HG03097 (cell line): ENCODE measurements at regions not wholly inside any gene's neighbourhood (a gene's known extent, or its start where the extent isn't known, plus 50 kb on each side); places are given as distances from the start of the nearest gene placed in this dataset.
A peak's percentile ranks its signal among the peaks of the same experiment; 100 is the strongest.
"Not testable (repeated sequence)": the region's sequence is repeated elsewhere in the genome, so short reads cannot be mapped to it uniquely, and the experiment has no call there.

Experiments used
- ATAC-seq: cut with Tn5 transposase; IDR thresholded peaks from one replicate; pipeline ENCODE4 v1.9.1; 2021; ENCODE audit not compliant: unreplicated experiment, low FRiP score

DNA sequence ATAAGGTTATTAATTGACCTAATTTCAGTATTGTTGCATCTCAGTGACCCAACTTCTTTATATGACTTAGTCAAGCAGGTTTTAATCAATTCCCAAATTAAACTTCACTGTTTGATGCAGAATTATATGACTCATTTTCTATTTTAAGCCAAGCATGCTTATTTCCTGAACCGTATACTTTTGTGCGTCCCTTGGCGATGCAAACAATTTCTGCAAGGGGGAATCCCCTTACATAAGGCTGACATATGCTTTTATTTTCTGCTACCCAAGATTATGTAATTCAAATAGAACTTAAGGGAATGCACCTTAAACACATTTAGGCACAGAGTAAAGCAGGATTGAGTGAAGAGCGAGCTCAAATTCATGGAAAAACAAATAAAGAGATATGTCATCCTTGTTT, 303.9 kb downstream of the PDCD6IP start:
- ATAC-seq: no peak

- ATAC-seq: no peak
Measured at GRCh38 chr3:34106379-34106778, 307.9 kb downstream of the PDCD6IP start.

GRCh38 chr3:34106879-34107278, 308.4 kb downstream of the PDCD6IP start:
- no peak for ATAC-seq

DNA sequence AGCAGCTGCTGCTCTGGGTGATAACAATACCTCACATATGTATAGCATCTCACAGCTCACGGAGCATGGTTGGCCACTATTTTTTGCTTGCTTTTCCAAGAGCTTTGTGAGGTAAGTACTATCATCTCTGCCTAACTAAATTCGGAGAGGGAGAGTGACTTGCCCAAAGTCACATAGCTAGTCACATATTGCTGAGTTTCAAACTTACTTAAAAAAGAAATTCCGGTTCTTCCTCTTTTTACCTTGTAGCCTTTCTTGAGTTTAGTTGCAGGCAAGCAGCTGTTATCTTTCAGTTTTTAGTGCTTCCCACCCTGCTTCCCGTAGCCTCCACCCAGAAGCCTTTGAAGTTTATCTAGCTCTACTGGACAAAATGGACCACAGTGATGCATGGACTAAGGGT, 309.2 kb downstream of the PDCD6IP start:
- ATAC-seq: no peak

DNA sequence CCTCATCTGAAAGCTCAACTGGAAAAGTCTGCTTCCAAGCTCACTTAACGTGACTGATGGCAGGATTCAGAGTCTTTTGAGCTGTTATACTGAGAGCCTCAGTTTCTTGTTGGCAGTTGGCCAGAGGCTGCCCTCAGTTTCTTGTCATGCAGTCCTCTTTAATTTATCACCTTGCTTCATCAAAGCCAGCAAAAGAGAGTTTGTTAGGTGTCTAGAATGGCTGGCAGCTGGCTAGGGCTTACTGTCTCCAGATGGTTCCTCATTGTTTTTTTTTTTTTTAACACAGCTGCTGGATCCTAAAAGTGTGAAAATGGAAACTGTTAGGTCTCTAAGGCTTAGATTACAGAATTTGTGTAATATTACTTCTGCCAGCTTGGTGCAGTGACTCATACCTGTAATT, 310.6 kb downstream of the PDCD6IP start:
- no peak for ATAC-seq

DNA sequence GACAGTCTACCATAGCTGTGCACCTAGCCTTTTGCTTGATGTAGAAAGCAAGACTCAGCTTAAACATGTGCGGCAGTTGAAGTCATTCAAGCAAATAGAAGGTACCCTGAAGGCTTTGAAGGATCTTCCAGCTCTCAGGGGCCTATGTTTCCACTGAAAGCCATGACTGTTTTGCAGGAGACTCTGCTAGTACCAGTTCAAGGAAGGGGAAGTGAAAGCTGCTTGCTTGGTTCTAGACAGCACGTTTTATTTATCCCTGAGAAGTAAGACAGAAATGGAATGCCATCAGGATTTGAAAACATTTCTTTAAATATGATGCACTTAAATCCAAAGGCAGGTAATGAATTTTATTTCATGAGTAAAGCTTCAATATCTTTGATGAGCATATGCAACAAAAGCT, 311.4 kb downstream of the PDCD6IP start:
- no peak for ATAC-seq

DNA sequence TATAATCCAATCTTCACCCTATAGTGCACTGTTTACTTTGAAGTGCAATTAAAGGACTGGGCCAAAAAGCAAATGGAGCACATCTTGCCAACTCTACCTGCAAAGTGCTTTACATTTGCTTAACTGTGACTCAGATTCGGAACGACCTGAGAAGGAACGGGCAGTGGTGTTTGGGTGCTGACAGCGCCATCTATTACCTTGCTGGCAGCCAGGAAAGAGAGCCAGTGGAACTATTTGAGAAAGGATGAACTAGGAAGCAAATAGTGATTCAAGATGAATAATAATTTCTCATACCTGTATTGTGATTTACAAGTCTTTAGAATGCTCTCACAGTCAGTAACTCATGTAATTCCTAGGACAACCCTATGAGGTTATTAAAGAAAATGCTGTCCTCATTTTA, 312.9 kb downstream of the PDCD6IP start:
- no peak for ATAC-seq

- not testable (repeated sequence) for ATAC-seq
Measured at GRCh38 chr3:34112261-34112660, 313.8 kb downstream of the PDCD6IP start.

DNA sequence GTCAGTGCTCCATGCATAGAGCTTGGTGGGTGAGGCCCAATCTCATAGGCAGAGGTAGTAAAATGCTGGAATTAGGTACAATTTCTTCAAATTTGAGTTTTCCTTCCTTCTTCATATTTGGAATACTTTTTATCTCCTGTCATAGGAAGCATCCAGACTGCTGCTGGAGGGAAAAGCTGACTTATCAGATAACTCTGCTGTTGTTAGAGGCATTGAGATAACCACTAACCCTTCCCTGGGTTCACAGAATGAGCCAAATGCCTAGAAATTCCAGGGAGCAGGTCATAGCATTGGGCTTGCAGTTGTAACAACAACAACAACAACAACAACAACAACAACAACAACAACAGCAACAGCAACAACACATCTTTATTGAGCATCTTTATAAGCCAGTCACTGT, 332.7 kb downstream of the PDCD6IP start:
- ATAC-seq: no peak

GRCh38 chr3:34132069-34132692, 333.8 kb downstream of the PDCD6IP start:
- no peak for ATAC-seq

GRCh38 chr3:34139566-34139965, 341.1 kb downstream of the PDCD6IP start:
- no peak for ATAC-seq

- no peak for ATAC-seq
Measured at GRCh38 chr3:34140616-34141015, 342.2 kb downstream of the PDCD6IP start.

DNA sequence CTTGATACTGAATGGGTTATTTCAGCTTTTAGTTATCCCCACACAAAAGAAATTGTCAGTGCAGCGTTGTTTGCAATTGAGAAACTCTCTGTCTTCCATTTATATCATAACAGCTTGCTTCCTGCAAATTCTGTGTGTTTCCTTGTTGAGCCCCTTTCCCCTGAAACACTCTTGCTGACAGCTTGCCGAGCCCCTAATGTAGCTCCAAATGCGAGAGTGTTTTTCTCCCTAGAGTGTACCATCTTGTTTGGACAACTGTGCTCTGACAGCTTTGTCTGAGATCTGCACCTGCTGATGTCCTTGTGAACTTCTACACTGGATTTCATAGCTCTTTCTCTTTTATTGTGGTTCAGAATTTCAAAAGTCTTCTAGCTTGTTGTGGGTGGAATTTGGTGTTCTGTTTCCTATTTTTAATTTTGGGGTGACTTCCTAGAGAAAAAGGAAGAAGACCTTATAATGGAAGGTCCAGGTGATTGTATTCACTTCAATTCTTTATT, 343.5 kb downstream of the PDCD6IP start:
- no peak for ATAC-seq

DNA sequence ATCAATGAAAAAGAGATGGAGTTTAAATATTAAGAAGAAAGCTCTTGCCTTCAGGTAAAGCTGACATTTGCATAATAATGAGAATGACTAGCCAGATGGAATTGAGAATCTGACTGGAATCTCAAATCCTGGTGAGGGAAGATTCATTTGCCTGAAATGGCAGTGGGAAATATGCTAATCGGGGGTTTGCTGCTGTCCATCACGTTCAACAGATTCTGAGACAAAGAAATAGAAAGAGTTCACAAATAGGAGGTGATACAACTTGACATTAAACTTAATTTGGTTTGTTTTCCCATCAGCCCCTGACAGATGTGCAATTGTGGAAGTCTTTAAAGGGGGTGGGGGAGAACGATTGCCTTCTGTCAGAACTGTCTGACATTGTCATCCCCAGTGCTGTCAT, 347.4 kb downstream of the PDCD6IP start:
- no peak for ATAC-seq

GRCh38 chr3:34146596-34146995, 348.2 kb downstream of the PDCD6IP start:
- no peak for ATAC-seq

DNA sequence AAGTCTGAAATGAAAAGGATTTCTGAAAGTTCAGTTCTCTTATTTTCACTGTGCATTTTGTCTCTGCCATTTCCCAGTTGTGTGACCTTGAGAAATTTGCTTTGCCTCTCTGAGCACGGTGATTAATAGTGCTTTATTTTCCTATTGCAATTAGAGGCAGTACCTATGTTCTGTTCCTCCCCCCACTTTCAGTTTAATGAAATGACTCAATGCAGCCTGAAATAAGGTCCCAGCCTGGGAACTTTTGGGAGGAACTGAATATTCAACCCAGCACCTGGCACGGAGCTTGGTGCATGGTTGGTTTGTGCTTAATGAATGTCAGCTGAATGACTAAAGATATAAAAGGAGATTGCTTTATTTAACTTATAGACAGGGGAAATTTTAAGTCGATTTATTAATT, 352.6 kb downstream of the PDCD6IP start:
- ATAC-seq: no peak

- ATAC-seq: no peak
Measured at GRCh38 chr3:34152656-34153055, 354.2 kb downstream of the PDCD6IP start.

DNA sequence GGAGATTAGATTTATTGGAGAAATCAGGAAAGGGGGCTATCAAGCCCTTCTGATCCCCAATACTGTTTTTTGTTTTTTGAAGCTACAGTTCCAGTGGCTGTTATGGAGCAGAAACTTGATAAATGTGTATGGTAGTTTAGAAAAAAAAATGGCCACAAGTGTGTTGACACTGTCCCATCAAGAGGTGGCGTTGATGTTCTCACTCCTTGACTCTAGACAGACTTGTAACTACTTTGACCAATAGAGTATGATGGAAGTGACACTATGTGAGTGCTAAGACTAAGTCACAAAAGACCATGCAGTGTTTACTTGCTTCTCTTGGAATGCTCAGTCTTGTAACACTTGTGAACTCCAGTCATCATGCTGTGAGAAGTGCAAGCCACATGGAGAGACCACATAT, 356.7 kb downstream of the PDCD6IP start:
- ATAC-seq: no peak

DNA sequence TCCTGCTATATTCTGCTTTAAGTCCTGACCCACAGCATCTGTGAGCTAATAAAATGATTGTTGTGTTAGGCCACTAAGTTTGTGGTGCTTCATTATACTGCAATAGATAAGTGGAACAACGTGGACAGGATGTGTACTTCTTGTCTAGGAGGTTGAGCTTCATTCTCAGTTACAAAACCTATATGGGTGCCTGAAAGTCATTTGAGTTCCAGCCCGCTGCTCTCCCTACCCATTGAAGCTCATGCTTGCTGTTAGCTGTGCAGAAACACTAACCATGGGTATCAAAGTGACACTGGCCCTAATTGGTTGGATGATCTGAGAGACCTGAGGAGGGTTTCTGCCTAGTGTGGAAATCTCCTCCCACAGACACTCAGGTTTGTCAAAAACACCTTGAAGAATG, 357.2 kb downstream of the PDCD6IP start:
- peak; percentile 81 for ATAC-seq

DNA sequence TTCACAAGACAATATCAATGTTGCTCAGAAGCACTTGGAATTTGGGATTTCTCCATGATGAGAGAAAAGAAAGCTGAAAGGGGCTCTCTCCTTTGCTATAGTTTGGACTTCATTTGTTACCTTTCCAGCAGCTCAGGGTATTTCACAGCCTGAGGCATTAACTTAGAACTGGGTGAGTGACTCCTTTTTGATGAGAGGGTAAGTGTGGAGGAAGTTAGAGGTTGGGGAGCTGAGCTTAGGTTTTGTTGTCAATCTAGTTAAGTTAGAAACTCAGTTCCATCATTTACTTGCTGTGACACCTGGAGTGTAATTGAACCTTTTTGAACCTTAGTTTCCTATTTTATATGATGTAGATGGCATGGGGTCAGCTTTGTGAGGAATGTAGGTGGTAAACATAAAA, 359.1 kb downstream of the PDCD6IP start:
- no peak for ATAC-seq

DNA sequence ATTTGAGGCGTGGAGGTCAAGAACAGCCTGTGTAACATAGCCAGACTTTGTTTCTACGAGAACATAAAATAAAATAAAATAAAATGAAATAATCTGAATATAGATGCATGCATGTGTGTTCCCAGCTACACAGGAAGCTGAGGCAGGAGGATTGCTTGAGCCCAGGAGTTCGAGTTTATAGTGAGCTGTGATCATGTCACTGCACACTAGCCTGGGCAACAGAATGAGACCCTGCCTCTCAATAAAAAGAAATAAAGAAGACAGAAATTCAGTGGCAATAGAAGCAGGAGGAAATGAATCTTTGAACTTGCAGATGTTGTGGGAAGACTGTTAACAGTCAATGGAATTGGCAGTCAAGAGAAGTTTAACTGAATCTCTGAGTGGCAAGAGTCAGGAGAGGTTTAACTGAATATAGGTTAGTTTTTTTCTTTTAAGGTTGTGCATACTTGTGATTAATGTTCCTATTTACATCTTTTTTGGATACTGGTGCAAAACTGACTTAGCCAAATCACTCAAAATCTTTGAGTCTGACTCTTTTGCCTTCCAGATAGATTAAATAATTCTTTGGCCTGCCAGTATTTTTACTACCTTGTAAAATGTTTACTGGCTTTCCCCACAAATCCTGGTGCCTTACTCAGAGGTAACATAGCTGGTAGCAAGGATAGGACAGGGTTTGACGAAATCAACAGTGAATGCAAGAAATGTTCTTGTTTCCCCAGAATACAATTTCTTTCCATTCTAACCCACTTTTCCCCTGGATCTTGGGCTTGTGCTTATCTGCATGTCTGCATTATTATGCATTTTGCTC, 361.4 kb downstream of the PDCD6IP start:
- ATAC-seq: no peak

- not testable (repeated sequence) for ATAC-seq
Measured at GRCh38 chr3:34169636-34170035, 371.2 kb downstream of the PDCD6IP start.
